Panc1 (cell line): ENCODE measurements at regions not wholly inside any gene's neighbourhood (a gene's known extent, or its start where the extent isn't known, plus 50 kb on each side); places are given as distances from the start of the nearest gene placed in this dataset.

Experiments used
- POLR2AphosphoS5 ChIP-seq: IDR thresholded peaks from 2 replicates; pipeline ENCODE4 v1.6.1; 2012; ENCODE audit warnings: mild to moderate bottlenecking, low read depth, low read length, moderate library complexity
- SIN3A ChIP-seq: IDR thresholded peaks from 2 replicates; pipeline ENCODE4 v1.6.1; 2012; ENCODE audit warnings: low read depth, mild to moderate bottlenecking, low read length, moderate library complexity, borderline replicate concordance; ENCODE audit not compliant: insufficient read depth
- TCF7L2 ChIP-seq: IDR thresholded peaks from 2 replicates; pipeline ENCODE4 v1.6.1; 2011; ENCODE audit warnings: mild to moderate bottlenecking, low read depth, low read length, inconsistent platforms
- TF ChIP-seq, protein P1 (sequence below): fragments of 450-650 bp; IDR thresholded peaks from 2 replicates; pipeline ENCODE4 v1.5.1; 2017; ENCODE audit warnings: mild to moderate bottlenecking
- TF ChIP-seq, protein P2 (sequence below), 2 experiments: IDR thresholded peaks; 2 replicates each; pipeline ENCODE4 v1.6.1; 2011 to 2012; ENCODE audit warnings: low read depth in 2 of 2, control low read depth in 1 of 2, low read length in 1 of 2, mild to moderate bottlenecking in 1 of 2, moderate library complexity in 1 of 2; ENCODE audit not compliant: insufficient read depth in 1 of 2

DNA sequence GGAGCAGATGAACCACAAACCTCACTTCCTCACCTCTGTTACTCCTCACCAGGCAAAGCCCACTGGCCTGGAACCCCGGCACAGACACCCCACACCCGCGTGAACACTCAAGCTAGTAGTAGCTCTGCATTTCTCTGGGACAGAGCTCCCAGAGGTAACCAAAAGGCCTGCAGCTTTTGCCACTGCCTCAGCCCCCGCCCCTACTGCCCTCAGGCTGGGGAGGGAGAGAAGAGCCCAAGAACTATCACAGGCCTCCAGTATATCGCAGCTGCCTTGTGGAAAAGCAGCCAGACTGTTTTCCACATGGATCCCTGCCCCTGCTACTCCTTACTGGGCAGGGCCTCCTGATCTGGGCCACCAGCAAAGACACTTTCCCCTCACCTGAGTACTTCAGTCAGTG, 728.7 kb upstream of the ACTRT1 start:
- TF ChIP-seq, protein P1, sequence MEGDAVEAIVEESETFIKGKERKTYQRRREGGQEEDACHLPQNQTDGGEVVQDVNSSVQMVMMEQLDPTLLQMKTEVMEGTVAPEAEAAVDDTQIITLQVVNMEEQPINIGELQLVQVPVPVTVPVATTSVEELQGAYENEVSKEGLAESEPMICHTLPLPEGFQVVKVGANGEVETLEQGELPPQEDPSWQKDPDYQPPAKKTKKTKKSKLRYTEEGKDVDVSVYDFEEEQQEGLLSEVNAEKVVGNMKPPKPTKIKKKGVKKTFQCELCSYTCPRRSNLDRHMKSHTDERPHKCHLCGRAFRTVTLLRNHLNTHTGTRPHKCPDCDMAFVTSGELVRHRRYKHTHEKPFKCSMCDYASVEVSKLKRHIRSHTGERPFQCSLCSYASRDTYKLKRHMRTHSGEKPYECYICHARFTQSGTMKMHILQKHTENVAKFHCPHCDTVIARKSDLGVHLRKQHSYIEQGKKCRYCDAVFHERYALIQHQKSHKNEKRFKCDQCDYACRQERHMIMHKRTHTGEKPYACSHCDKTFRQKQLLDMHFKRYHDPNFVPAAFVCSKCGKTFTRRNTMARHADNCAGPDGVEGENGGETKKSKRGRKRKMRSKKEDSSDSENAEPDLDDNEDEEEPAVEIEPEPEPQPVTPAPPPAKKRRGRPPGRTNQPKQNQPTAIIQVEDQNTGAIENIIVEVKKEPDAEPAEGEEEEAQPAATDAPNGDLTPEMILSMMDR, result no peak
- TF ChIP-seq POLR2AphosphoS5 (no peak), SIN3A (no peak), TCF7L2 (no peak)
- TF ChIP-seq, protein P2, sequence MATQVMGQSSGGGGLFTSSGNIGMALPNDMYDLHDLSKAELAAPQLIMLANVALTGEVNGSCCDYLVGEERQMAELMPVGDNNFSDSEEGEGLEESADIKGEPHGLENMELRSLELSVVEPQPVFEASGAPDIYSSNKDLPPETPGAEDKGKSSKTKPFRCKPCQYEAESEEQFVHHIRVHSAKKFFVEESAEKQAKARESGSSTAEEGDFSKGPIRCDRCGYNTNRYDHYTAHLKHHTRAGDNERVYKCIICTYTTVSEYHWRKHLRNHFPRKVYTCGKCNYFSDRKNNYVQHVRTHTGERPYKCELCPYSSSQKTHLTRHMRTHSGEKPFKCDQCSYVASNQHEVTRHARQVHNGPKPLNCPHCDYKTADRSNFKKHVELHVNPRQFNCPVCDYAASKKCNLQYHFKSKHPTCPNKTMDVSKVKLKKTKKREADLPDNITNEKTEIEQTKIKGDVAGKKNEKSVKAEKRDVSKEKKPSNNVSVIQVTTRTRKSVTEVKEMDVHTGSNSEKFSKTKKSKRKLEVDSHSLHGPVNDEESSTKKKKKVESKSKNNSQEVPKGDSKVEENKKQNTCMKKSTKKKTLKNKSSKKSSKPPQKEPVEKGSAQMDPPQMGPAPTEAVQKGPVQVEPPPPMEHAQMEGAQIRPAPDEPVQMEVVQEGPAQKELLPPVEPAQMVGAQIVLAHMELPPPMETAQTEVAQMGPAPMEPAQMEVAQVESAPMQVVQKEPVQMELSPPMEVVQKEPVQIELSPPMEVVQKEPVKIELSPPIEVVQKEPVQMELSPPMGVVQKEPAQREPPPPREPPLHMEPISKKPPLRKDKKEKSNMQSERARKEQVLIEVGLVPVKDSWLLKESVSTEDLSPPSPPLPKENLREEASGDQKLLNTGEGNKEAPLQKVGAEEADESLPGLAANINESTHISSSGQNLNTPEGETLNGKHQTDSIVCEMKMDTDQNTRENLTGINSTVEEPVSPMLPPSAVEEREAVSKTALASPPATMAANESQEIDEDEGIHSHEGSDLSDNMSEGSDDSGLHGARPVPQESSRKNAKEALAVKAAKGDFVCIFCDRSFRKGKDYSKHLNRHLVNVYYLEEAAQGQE (IDR thresholded peaks at IDR 0.05; ENCODE audit: insufficient read depth in 1 of 2, low read depth in 2 of 2, low read length in 1 of 2), result no peak
